ENCODE measurements at regions not wholly inside any gene's neighbourhood (a gene's known extent, or its start where the extent isn't known, plus 50 kb on each side); places are given as distances from the start of the nearest gene placed in this dataset.

- TF ChIP-seq NKX3-1 (CRISPR knock-in tag; IDR thresholded peaks at IDR 0.05) (no peak), ZBTB2 (CRISPR knock-in tag; IDR thresholded peaks at IDR 0.05; ENCODE audit: low read depth) (no peak), SOX13 (IDR thresholded peaks at IDR 0.05) (no peak), SOX13 (CRISPR knock-in tag; conservative IDR thresholded peaks at IDR 0.05 in 1 of 2, IDR thresholded peaks at IDR 0.05 in 1 of 2) (peak in 1 of 2 experiments; percentile 50; a peak in 1 of 4 replicates), TBX2 (CRISPR knock-in tag; IDR thresholded peaks at IDR 0.05; ENCODE audit: borderline replicate concordance) (no peak), HMG20A (CRISPR knock-in tag; IDR thresholded peaks at IDR 0.05; ENCODE audit: borderline replicate concordance) (peak; percentile 54; the same call in 1 of the 2 replicates), TARDBP (CRISPR knock-in tag; IDR thresholded peaks at IDR 0.05) (no peak), RXRB (CRISPR knock-in tag; IDR thresholded peaks at IDR 0.05; ENCODE audit: borderline replicate concordance) (0 out of 2 replicates have a peak, but pooled peaks have one; percentile 32), TOPORS (CRISPR knock-in tag; IDR thresholded peaks at IDR 0.05) (no peak), FOXA1 (IDR thresholded peaks at IDR 0.05) (no peak), FOXA1 (CRISPR knock-in tag; IDR thresholded peaks at IDR 0.05) (peak; percentile 81), BCL6 (CRISPR knock-in tag; IDR thresholded peaks at IDR 0.05) (peak; percentile 69), HOXA7 (CRISPR knock-in tag; IDR thresholded peaks at IDR 0.05) (no peak), SMARCC2 (IDR thresholded peaks at IDR 0.05) (no peak), IKZF5 (CRISPR knock-in tag; IDR thresholded peaks at IDR 0.05) (no peak), NR2F2 (IDR thresholded peaks at IDR 0.05; ENCODE audit: borderline replicate concordance, low read depth) (peak; percentile 94), ISL2 (CRISPR knock-in tag; IDR thresholded peaks at IDR 0.05) (peak; percentile 66; the same call in 1 of the 2 replicates), GATA4 (IDR thresholded peaks at IDR 0.05; ENCODE audit: borderline replicate concordance, low read depth) (0 out of 2 replicates have a peak, but pooled peaks have one; percentile 24), PITX1 (CRISPR knock-in tag; IDR thresholded peaks at IDR 0.05) (peak; percentile 97)
- TF ChIP-seq, protein P1, sequence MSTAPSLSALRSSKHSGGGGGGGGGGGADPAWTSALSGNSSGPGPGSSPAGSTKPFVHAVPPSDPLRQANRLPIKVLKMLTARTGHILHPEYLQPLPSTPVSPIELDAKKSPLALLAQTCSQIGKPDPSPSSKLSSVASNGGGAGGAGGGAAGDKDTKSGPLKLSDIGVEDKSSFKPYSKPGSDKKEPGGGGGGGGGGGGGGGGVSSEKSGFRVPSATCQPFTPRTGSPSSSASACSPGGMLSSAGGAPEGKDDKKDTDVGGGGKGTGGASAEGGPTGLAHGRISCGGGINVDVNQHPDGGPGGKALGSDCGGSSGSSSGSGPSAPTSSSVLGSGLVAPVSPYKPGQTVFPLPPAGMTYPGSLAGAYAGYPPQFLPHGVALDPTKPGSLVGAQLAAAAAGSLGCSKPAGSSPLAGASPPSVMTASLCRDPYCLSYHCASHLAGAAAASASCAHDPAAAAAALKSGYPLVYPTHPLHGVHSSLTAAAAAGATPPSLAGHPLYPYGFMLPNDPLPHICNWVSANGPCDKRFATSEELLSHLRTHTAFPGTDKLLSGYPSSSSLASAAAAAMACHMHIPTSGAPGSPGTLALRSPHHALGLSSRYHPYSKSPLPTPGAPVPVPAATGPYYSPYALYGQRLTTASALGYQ (CRISPR knock-in tag; IDR thresholded peaks at IDR 0.05): peak; percentile 73
- TF ChIP-seq, protein P2, sequence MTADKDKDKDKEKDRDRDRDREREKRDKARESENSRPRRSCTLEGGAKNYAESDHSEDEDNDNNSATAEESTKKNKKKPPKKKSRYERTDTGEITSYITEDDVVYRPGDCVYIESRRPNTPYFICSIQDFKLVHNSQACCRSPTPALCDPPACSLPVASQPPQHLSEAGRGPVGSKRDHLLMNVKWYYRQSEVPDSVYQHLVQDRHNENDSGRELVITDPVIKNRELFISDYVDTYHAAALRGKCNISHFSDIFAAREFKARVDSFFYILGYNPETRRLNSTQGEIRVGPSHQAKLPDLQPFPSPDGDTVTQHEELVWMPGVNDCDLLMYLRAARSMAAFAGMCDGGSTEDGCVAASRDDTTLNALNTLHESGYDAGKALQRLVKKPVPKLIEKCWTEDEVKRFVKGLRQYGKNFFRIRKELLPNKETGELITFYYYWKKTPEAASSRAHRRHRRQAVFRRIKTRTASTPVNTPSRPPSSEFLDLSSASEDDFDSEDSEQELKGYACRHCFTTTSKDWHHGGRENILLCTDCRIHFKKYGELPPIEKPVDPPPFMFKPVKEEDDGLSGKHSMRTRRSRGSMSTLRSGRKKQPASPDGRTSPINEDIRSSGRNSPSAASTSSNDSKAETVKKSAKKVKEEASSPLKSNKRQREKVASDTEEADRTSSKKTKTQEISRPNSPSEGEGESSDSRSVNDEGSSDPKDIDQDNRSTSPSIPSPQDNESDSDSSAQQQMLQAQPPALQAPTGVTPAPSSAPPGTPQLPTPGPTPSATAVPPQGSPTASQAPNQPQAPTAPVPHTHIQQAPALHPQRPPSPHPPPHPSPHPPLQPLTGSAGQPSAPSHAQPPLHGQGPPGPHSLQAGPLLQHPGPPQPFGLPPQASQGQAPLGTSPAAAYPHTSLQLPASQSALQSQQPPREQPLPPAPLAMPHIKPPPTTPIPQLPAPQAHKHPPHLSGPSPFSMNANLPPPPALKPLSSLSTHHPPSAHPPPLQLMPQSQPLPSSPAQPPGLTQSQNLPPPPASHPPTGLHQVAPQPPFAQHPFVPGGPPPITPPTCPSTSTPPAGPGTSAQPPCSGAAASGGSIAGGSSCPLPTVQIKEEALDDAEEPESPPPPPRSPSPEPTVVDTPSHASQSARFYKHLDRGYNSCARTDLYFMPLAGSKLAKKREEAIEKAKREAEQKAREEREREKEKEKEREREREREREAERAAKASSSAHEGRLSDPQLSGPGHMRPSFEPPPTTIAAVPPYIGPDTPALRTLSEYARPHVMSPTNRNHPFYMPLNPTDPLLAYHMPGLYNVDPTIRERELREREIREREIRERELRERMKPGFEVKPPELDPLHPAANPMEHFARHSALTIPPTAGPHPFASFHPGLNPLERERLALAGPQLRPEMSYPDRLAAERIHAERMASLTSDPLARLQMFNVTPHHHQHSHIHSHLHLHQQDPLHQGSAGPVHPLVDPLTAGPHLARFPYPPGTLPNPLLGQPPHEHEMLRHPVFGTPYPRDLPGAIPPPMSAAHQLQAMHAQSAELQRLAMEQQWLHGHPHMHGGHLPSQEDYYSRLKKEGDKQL (CRISPR knock-in tag; IDR thresholded peaks at IDR 0.05; ENCODE audit: low read depth): peak; percentile 73; the same call in 1 of the 2 replicates
Observed at GRCh38 chr13:70206671-70207070, 98.4 kb upstream of the KLHL1 start (continued).
